Gastrocnemius medialis (tissue), 4 donors: ENCODE measurements at regions not wholly inside any gene's neighbourhood (a gene's known extent, or its start where the extent isn't known, plus 50 kb on each side); places are given as distances from the start of the nearest gene placed in this dataset.
"Not testable (repeated sequence)": the region's sequence is repeated elsewhere in the genome, so short reads cannot be mapped to it uniquely, and the experiment has no call there.

ENCODE experiments used
- ATAC-seq, 2 donors: fragments of 150-250 bp; one replicate each; pipeline ENCODE4 v1.9.1; 2016
- DNase-seq, 2 donors: peaks; one replicate each; pipeline ENCODE4 v3.0.0-alpha.2; 2019
- H3K27ac ChIP-seq, 4 donors: fragments of 200-600 bp; sonication (generic); 1 replicate in 1 of 4; 2 replicates in 3 of 4; pipeline ENCODE4 v1.5.1; 2016 to 2018; ENCODE audit warnings: mild to moderate bottlenecking in 2 of 4, moderate library complexity in 1 of 4
- H3K27me3 ChIP-seq, 3 donors: fragments of 200-600 bp; sonication (generic) in 2 of 3; 1 replicate in 1 of 3; 2 replicates in 2 of 3; pipeline versions ENCODE4 v1.5.1 to v1.6.0; 2016 to 2019; ENCODE audit warnings: mild to moderate bottlenecking in 1 of 3, moderate library complexity in 1 of 3
- H3K36me3 ChIP-seq, 2 donors: fragments of 200-600 bp; sonication (generic) in 1 of 2; one replicate each; pipeline ENCODE4 v1.5.1; 2017 to 2018
- H3K4me1 ChIP-seq, 2 donors: fragments of 200-600 bp; sonication (generic) in 1 of 2; one replicate each; pipeline ENCODE4 v1.5.1; 2016 to 2017; ENCODE audit warnings: mild to moderate bottlenecking in 2 of 2
- H3K4me3 ChIP-seq, 4 donors: fragments of 200-600 bp; sonication (generic) in 3 of 4; 1 replicate in 1 of 4; 2 replicates in 3 of 4; pipeline ENCODE4 v1.5.1; 2016 to 2019; ENCODE audit warnings: mild to moderate bottlenecking in 2 of 4
- H3K9me3 ChIP-seq, 3 donors: fragments of 200-600 bp; sonication (generic) in 2 of 3; 1 replicate in 1 of 3; 2 replicates in 2 of 3; pipeline ENCODE4 v1.5.1; 2016 to 2019
- POLR2A ChIP-seq, 2 donors: fragments of 450-650 bp; IDR thresholded peaks; one replicate each; pipeline ENCODE4 v1.6.1; 2017; ENCODE audit warnings: antibody characterized with exemption in 2 of 2, mild to moderate bottlenecking in 2 of 2, moderate library complexity in 2 of 2
- in situ Hi-C, 4 donors: fragments of 200-750 bp; cut with MboI; loops; one replicate each; pipeline versions ENCODE4 v1.15.0 to v1.8.0; 2017; ENCODE audit warnings: low sequenced_read_pairs in 4 of 4
- intact Hi-C: fragments of 100-400 bp; cut with DNase I; formaldehyde crosslinking; loops from one replicate; pipeline ENCODE4 v1.15.1; 2023; ENCODE audit warnings: low total_unique reads
- TF ChIP-seq, protein P1 (sequence below), 5 experiments: fragments of 450-650 bp in 3 of 5; fragments of 200-600 bp in 2 of 5; sonication (generic) in 2 of 5; IDR thresholded peaks in 4 of 5; conservative IDR thresholded peaks in 1 of 5; 1 replicate in 4 of 5; 2 replicates in 1 of 5; pipeline ENCODE4 v1.5.1; 2016 to 2019; ENCODE audit warnings: antibody characterized with exemption in 5 of 5, mild to moderate bottlenecking in 3 of 5, moderate library complexity in 3 of 5

- Histone ChIP-seq H3K27me3 (no peaks in the 10 kb centered on the region), H3K27ac (no peak overlapping the region), H3K9me3 (no peaks in the 10 kb centered on the region), H3K4me1 (no peaks in the 10 kb centered on the region), H3K36me3 (no peaks in the 10 kb centered on the region), H3K4me3 (no peak overlapping the region)
- TF ChIP-seq, protein P1, sequence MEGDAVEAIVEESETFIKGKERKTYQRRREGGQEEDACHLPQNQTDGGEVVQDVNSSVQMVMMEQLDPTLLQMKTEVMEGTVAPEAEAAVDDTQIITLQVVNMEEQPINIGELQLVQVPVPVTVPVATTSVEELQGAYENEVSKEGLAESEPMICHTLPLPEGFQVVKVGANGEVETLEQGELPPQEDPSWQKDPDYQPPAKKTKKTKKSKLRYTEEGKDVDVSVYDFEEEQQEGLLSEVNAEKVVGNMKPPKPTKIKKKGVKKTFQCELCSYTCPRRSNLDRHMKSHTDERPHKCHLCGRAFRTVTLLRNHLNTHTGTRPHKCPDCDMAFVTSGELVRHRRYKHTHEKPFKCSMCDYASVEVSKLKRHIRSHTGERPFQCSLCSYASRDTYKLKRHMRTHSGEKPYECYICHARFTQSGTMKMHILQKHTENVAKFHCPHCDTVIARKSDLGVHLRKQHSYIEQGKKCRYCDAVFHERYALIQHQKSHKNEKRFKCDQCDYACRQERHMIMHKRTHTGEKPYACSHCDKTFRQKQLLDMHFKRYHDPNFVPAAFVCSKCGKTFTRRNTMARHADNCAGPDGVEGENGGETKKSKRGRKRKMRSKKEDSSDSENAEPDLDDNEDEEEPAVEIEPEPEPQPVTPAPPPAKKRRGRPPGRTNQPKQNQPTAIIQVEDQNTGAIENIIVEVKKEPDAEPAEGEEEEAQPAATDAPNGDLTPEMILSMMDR (IDR thresholded peaks at IDR 0.05 in 4 of 5, conservative IDR thresholded peaks at IDR 0.05 in 1 of 5): no peak
- TF ChIP-seq POLR2A (IDR thresholded peaks at IDR 0.05): no peak
- no peak for ATAC-seq
- DNase-seq: no peak
- in situ Hi-C loops: no loop called here
- intact Hi-C loops: no loop called here
Observed at GRCh38 chr2:203631068-203631757, 75.2 kb upstream of the CD28 start.

- intact Hi-C loops (loop anchor here (1.0 to 5.0 kb wide), 2 partner anchors 100 to 153 kb away; partner anchors contain the start of gene RAPH1), in situ Hi-C loops (no loop called here)
- Histone ChIP-seq H3K9me3 (no peaks in the 10 kb centered on the region), H3K36me3 (no peaks in the 10 kb centered on the region), H3K4me1 (peaks cover 11 to 14% of the 10 kb centered on the region in 2 donors), H3K27me3 (no peaks in the 10 kb centered on the region), H3K4me3 (no peak overlapping the region), H3K27ac (peak overlapping the region; percentile 53 to 63 (median 60))
- TF ChIP-seq, protein P1 (IDR thresholded peaks at IDR 0.05 in 4 of 5, conservative IDR thresholded peaks at IDR 0.05 in 1 of 5): no peak
- no peak for TF ChIP-seq POLR2A (IDR thresholded peaks at IDR 0.05)
- ATAC-seq (peak; percentile 99 to 100), DNase-seq (peak; percentile 58 to 72)
Observed at GRCh38 chr2:203636588-203637470, 69.6 kb upstream of the CD28 start.

DNA sequence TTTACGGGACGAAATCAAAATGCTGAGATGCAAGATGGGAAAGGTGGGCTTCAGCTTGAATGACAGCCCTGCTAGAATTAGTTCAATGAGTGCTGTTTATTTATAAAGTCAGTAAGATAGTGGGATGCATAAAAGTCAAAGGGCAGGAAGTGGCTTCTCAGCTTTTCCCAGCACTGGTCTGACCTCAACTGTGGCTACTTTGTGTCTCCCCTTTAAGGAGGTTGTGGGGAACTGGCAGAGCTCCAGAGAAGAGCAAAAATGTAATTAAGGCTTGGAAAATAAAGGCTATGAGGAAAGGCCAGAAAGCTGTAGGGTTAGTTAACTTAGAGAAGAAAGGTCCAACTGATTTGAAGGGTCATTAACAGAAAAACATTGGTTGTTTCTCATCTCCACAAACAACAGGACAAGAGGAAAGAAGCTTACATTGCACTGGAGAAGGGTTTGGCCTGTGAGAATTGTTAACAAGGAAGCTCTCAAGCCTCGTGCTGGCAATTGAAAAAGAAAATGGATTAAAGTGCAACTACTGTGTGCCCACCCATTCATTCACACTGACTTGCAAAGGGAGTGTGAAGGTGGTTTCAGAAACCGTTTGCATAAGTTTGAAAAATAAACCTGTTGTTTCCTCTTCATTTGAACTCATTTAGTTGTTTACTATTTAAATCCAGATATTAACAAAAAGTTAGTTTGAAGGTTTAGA is 68.8 kb upstream of the CD28 start:
- ATAC-seq (no peak), DNase-seq (no peak)
- in situ Hi-C loops: no loop called here
- TF ChIP-seq, protein P1 (IDR thresholded peaks at IDR 0.05 in 4 of 5, conservative IDR thresholded peaks at IDR 0.05 in 1 of 5): no peak
- TF ChIP-seq POLR2A (IDR thresholded peaks at IDR 0.05): no peak
- intact Hi-C loops: loop anchor here (1.0 to 5.0 kb wide), 2 partner anchors 100 to 153 kb away; partner anchors contain the start of gene RAPH1
- H3K4me3 ChIP-seq: no peak overlapping the region
- no peaks in the 10 kb centered on the region for H3K9me3 ChIP-seq
- peaks cover 11 to 14% of the 10 kb centered on the region in 2 donors for H3K4me1 ChIP-seq
- no peaks in the 10 kb centered on the region for H3K27me3 ChIP-seq
- no peaks in the 10 kb centered on the region for H3K36me3 ChIP-seq
- peak overlapping the region in 3 of 4 donors; percentile 57 to 63 (median 62) for H3K27ac ChIP-seq

GRCh38 chr2:203641865-203642264 is 64.6 kb upstream of the CD28 start:
- in situ Hi-C loops, H3K27me3 ChIP-seq, DNase-seq, H3K9me3 ChIP-seq, ATAC-seq, H3K36me3 ChIP-seq, H3K27ac ChIP-seq, H3K4me3 ChIP-seq, H3K4me1 ChIP-seq, intact Hi-C loops: not testable (repeated sequence)

GRCh38 chr2:203642841-203643240 is 63.6 kb upstream of the CD28 start:
- DNase-seq, H3K27ac ChIP-seq, H3K27me3 ChIP-seq, intact Hi-C loops, H3K4me1 ChIP-seq, H3K9me3 ChIP-seq, ATAC-seq, in situ Hi-C loops, H3K36me3 ChIP-seq, H3K4me3 ChIP-seq: not testable (repeated sequence)
